ENCODE measurements at regions not wholly inside any gene's neighbourhood (a gene's known extent, or its start where the extent isn't known, plus 50 kb on each side); places are given as distances from the start of the nearest gene placed in this dataset.

GRCh38 chr1:38120552-38121230 lies 74.1 kb upstream of the POU3F1 start:
- no peak for TF ChIP-seq CTCF (IDR thresholded peaks at IDR 0.05)
- no peak for TF ChIP-seq POLR2A (IDR thresholded peaks at IDR 0.05)
